Endodermal cell (in vitro differentiated cells): ENCODE measurements at regions not wholly inside any gene's neighbourhood (a gene's known extent, or its start where the extent isn't known, plus 50 kb on each side); places are given as distances from the start of the nearest gene placed in this dataset.

ENCODE experiments used
- DNase-seq: peaks from one replicate; pipeline ENCODE4 v3.0.0-alpha.2; 2017
- H3K27ac ChIP-seq: 2 replicates; pipeline ENCODE4 v1.5.1; 2013; ENCODE audit warnings: mild to moderate bottlenecking, low read depth, low read length, moderate library complexity
- H3K27me3 ChIP-seq: 2 replicates; pipeline ENCODE4 v1.6.1; 2013; ENCODE audit warnings: mild to moderate bottlenecking, low read length, moderate library complexity; ENCODE audit not compliant: insufficient read depth, control insufficient read depth, poor library complexity, severe bottlenecking
- H3K36me3 ChIP-seq: 2 replicates; pipeline ENCODE4 v1.7.0; 2013; ENCODE audit warnings: mild to moderate bottlenecking, low read length, moderate library complexity; ENCODE audit not compliant: control insufficient read depth, insufficient read depth
- H3K4me1 ChIP-seq: one replicate; pipeline ENCODE4 v1.7.0; 2013; ENCODE audit warnings: low read length; ENCODE audit not compliant: control insufficient read depth, insufficient read depth
- H3K4me3 ChIP-seq: 2 replicates; pipeline ENCODE4 v1.5.1; 2013; ENCODE audit warnings: mild to moderate bottlenecking, low read length, moderate library complexity
- H3K9ac ChIP-seq: 2 replicates; pipeline ENCODE4 v1.6.1; 2013; ENCODE audit warnings: mild to moderate bottlenecking, low read length, moderate library complexity; ENCODE audit not compliant: poor library complexity, severe bottlenecking; ENCODE audit errors: extremely low read depth
- H3K9me3 ChIP-seq: 2 replicates; pipeline ENCODE4 v1.6.1; 2013; ENCODE audit warnings: mild to moderate bottlenecking, low read length, moderate library complexity; ENCODE audit not compliant: control insufficient read depth
- H3K27ac Mint-ChIP-seq: 2 replicates; pipeline ENCODE4 v1.8.0; 2020; ENCODE audit warnings: mixed read lengths
- H3K27me3 Mint-ChIP-seq: 2 replicates; pipeline ENCODE4 v1.8.0; 2021; ENCODE audit warnings: mild to moderate bottlenecking, mixed read lengths; ENCODE audit not compliant: insufficient read depth
- H3K36me3 Mint-ChIP-seq: 2 replicates; pipeline ENCODE4 v1.8.0; 2020; ENCODE audit warnings: low read depth, mixed read lengths
- H3K4me1 Mint-ChIP-seq: 2 replicates; pipeline ENCODE4 v1.8.0; 2020; ENCODE audit warnings: mixed read lengths
- H3K4me3 Mint-ChIP-seq: 2 replicates; pipeline ENCODE4 v1.8.0; 2020; ENCODE audit warnings: mild to moderate bottlenecking, moderate library complexity, mixed read lengths
- H3K9me3 Mint-ChIP-seq: 2 replicates; pipeline ENCODE4 v1.8.0; 2020; ENCODE audit warnings: mild to moderate bottlenecking, mixed read lengths
- CTCF ChIP-seq: fragments of 200-600 bp; sonication (generic); conservative IDR thresholded peaks from 2 replicates; pipeline ENCODE4 v1.5.0; 2021; ENCODE audit warnings: antibody characterized with exemption, mild to moderate bottlenecking
- WGBS, 2 experiments: methylation state at CpG; one replicate each; pipeline versions ENCODE4 v1.1.5 to v1.1.7; 2013; ENCODE audit warnings: missing lambda C conversion rate in 2 of 2, mixed read lengths in 1 of 2; ENCODE audit not compliant: insufficient coverage in 1 of 2, insufficient read length in 1 of 2; 5-methylcytosine and 5-hydroxymethylcytosine counted together

- no peak overlapping the region for H3K27ac ChIP-seq
- no peak for TF ChIP-seq CTCF
- H3K4me3 Mint-ChIP-seq, result no peak overlapping the region
- no peaks in the 10 kb centered on the region for H3K36me3 ChIP-seq
- no peaks in the 10 kb centered on the region for H3K27me3 ChIP-seq
- no peak overlapping the region for H3K4me3 ChIP-seq
- DNase-seq, result no peak
- H3K9me3 ChIP-seq, result no peaks in the 10 kb centered on the region
- H3K4me1 Mint-ChIP-seq, result peaks cover 14% of the 10 kb centered on the region
- H3K9me3 Mint-ChIP-seq, result peaks cover 2% of the 10 kb centered on the region
- no peak overlapping the region for H3K27ac Mint-ChIP-seq
- no peaks in the 10 kb centered on the region for H3K4me1 ChIP-seq
- no peak overlapping the region for H3K9ac ChIP-seq
- H3K36me3 Mint-ChIP-seq, result no peaks in the 10 kb centered on the region
- 93 to 96% methylated on average over 3 of the region's 3 CpGs for WGBS, 2 experiments
- peaks cover 23% of the 10 kb centered on the region for H3K27me3 Mint-ChIP-seq
Observed at GRCh38 chr16:24452724-24453123, 86.6 kb upstream of the RBBP6 start.

DNA sequence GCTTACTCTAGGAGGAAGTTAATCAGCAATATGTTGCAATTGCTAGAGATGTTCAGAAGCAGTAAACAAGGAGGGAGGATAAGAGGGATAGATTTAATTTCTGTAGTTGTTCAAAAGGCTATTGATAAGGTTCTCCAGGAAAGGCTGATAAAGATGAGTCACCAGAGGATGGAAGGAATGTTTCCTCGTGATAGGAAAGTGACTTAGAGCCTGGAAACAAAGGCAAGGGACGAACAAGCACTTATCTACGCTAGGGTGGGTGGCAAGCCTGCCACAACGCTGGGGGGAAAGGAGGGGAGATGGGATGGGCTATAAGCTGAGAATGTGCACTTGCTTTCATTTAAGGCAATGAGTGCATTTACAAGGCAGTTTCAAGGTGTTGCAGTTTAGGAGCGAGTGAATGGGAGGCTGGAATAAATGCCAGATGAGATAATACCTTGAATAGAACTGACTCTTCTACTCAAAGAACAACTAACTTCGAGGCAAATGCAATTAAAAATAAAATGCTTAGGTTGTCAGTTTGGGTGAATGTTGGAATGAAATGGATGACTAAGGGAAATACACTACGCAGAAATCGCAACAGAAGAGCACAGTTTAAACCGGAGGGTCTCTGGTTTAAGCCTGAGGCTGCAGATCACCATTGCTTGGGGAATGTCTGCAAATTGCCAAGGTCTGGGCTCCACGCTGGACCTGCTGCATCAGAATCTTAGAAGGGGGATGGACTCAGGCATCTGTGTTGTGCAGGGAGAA, 76.0 kb upstream of the RBBP6 start:
- Histone ChIP-seq H3K9me3 (peaks cover 51% of the 10 kb centered on the region), H3K4me3 (peak overlapping the region; percentile 65), H3K4me1 (peaks cover 4% of the 10 kb centered on the region), H3K27ac (no peak overlapping the region), H3K36me3 (no peaks in the 10 kb centered on the region), H3K9ac (no peak overlapping the region), H3K27me3 (no peaks in the 10 kb centered on the region)
- TF ChIP-seq CTCF, result no peak
- Mint-ChIP-seq H3K27ac (peak overlapping the region; percentile 20), H3K4me1 (peaks cover 11% of the 10 kb centered on the region), H3K27me3 (peaks cover 10% of the 10 kb centered on the region), H3K4me3 (no peak overlapping the region), H3K36me3 (peaks cover 14% of the 10 kb centered on the region), H3K9me3 (peaks cover 37% of the 10 kb centered on the region)
- DNase-seq, result peak; percentile 54
- WGBS, 2 experiments, result 38 to 60% methylated on average over 4 to 10 of the region's 10 CpGs

- Histone ChIP-seq H3K9ac (no peak overlapping the region), H3K27ac (no peak overlapping the region), H3K36me3 (no peaks in the 10 kb centered on the region), H3K27me3 (no peaks in the 10 kb centered on the region), H3K4me1 (no peaks in the 10 kb centered on the region), H3K9me3 (peaks cover 33% of the 10 kb centered on the region), H3K4me3 (no peak overlapping the region)
- 79 to 80% methylated on average over 4 to 7 of the region's 7 CpGs for WGBS, 2 experiments
- peaks cover 8% of the 10 kb centered on the region for H3K27me3 Mint-ChIP-seq
- DNase-seq, result no peak
- H3K4me1 Mint-ChIP-seq, result no peaks in the 10 kb centered on the region
- peaks cover 2% of the 10 kb centered on the region for H3K36me3 Mint-ChIP-seq
- no peak overlapping the region for H3K4me3 Mint-ChIP-seq
- no peak for TF ChIP-seq CTCF
- H3K27ac Mint-ChIP-seq, result no peak overlapping the region
- H3K9me3 Mint-ChIP-seq, result peaks cover 28% of the 10 kb centered on the region
Observed at GRCh38 chr16:24471561-24472350, 67.6 kb upstream of the RBBP6 start.
